ENCODE measurements at regions not wholly inside any gene's neighbourhood (a gene's known extent, or its start where the extent isn't known, plus 50 kb on each side); places are given as distances from the start of the nearest gene placed in this dataset.

- TF ChIP-seq, protein P1, sequence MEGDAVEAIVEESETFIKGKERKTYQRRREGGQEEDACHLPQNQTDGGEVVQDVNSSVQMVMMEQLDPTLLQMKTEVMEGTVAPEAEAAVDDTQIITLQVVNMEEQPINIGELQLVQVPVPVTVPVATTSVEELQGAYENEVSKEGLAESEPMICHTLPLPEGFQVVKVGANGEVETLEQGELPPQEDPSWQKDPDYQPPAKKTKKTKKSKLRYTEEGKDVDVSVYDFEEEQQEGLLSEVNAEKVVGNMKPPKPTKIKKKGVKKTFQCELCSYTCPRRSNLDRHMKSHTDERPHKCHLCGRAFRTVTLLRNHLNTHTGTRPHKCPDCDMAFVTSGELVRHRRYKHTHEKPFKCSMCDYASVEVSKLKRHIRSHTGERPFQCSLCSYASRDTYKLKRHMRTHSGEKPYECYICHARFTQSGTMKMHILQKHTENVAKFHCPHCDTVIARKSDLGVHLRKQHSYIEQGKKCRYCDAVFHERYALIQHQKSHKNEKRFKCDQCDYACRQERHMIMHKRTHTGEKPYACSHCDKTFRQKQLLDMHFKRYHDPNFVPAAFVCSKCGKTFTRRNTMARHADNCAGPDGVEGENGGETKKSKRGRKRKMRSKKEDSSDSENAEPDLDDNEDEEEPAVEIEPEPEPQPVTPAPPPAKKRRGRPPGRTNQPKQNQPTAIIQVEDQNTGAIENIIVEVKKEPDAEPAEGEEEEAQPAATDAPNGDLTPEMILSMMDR (IDR thresholded peaks at IDR 0.05) = no peak
- no peak for TF ChIP-seq POLR2A (IDR thresholded peaks at IDR 0.05)
Observed at GRCh38 chr2:52258038-52258437, 1226.1 kb upstream of the NRXN1 start.

Measured in Peyer's patch (tissue), 4 donors.